T1000 (cell line): ENCODE measurements at regions not wholly inside any gene's neighbourhood (a gene's known extent, or its start where the extent isn't known, plus 50 kb on each side); places are given as distances from the start of the nearest gene placed in this dataset.

ENCODE experiments used
- DNase-seq: peaks from one replicate; lab custom pipeline; 2025; ENCODE audit warnings: mixed read lengths; lab: John Stamatoyannopoulos, UW

DNA sequence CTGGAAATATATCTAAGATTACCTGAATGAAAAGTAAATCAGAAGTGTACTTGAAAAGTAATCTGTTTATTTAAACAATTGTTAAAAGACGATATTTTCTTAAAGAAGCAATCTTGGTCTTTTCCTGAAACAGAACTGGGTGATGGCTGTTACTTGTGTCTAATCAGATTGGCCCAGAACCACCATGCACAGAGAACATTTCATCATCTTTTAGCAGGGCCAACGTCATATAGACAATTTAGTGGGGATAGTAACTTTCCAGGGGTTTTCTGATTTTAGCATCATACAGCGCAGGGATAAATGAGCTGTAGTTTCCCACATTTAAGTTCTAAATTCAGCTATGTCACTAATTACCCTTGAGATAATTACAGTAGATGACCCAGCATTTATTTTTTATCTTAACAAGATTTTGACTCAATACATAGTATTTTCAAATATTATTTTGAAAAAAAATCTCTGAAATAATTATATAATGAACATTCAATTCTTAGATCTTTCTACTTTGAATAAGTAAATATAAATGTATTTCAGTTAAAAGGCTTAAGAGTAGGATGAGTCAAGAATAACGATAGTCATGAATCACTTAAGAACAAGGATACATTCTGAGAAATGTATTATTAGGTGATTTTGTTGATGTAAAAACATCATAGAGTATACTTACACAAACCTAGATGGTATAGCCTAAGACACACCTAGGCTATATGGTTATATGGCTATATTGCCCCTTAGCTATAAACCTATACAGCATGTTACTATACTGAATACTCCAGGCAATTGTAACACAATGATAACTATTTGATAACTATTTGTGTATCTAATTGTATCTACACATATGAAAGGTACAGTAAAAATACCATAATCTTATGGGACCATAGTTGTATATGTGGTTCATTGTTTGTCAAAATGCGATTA lies 103.8 kb upstream of the MME start:
- no peak for DNase-seq

- no peak for DNase-seq
Measured at GRCh38 chr3:154973851-154974250, 106.3 kb upstream of the MME start.

- no peak for DNase-seq
Measured at GRCh38 chr3:154972951-154973350, 107.2 kb upstream of the MME start.

DNA sequence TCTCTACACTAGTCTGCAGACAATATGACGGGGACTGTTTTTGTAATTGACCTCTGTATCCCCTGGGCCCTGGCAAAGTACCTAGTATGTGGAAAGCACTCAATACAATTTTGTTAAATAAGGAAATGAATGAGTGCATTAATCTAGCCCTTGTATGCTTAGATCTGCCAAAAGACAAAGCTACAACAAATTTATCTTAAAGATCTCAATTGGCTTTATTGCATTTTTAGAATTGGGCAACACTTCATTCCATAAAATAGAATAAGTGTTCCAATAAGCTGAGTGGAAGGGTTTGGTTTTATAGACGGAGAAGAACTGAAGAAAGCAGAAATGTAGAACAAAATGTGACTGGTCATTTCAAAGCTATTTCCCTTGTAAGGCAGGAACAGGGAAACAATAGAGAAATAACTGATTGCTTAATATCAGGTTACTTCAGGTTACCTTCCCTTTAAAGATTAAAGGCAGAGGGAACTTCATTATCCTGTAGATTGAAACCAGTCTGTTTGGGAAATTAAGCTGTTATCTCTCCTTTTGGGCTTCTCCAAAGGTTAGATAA lies 108.3 kb upstream of the MME start:
- DNase-seq, result no peak

- DNase-seq, result no peak
Measured at GRCh38 chr3:154971341-154971740, 108.8 kb upstream of the MME start.

DNA sequence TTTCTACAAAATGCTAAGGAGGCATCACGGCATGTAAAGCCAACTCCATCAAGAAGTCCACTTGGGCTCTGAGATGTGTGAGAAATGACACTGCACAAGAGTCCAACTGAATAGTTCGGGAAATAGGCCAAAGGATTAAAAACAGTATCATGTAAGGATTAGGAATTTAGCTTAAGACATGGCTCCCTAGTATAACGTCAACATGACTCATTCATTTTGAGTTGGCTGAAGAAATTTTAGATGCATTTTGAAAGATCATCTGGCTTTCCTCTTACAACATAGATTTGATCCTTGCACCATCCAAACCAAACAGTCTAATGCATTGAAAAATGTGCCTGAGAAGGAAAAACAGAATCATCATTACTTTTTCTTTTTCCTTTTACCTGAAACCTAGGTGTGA lies 109.3 kb upstream of the MME start:
- no peak for DNase-seq

DNA sequence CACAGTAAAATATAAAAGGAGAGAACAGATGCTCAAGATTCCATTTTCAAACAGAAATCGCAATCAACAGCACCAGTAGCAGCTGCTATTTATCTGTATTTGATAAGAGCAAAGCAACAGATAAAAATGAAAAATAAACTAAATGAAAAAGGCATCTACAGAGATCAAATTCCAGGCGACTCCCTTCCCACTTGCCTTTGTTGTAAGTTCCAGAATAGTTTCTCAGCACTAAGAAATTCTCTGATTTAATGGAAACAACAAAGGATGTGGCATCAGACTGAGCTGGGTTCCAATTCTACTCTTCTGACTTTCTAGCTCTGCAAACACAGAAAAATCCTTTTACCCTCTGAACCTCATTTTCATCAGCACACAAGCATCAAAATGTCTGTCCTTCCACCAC lies 110.8 kb upstream of the MME start:
- DNase-seq, result no peak

- DNase-seq, result no peak
Measured at GRCh38 chr3:154967090-154967489, 113.0 kb upstream of the MME start.

GRCh38 chr3:154956815-154957214 lies 123.3 kb upstream of the MME start:
- DNase-seq, result no peak

GRCh38 chr3:154955907-154956533 lies 124.1 kb upstream of the MME start:
- DNase-seq, result no peak

GRCh38 chr3:154954757-154955156 lies 125.4 kb upstream of the MME start:
- DNase-seq, result no peak

GRCh38 chr3:154953538-154953937 lies 126.6 kb upstream of the MME start:
- DNase-seq, result no peak

DNA sequence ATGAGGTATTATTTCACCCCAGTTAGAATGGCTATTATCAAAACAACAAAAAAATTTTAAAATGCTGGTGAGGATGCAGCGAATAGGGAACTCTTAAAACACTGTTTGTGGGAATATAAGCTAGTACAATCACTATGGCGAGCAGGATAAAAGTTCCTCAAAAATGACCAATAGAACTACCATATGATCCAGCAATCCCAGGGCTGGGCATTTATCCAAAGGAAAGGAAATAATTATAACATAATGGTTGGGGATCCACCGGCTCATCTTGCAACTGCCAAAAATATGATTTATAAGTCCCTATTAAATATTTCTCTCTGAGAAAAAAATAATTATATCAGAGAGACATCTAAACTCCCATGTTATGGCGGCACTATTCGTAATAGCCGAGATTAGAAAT lies 127.6 kb upstream of the MME start:
- DNase-seq, result no peak

DNA sequence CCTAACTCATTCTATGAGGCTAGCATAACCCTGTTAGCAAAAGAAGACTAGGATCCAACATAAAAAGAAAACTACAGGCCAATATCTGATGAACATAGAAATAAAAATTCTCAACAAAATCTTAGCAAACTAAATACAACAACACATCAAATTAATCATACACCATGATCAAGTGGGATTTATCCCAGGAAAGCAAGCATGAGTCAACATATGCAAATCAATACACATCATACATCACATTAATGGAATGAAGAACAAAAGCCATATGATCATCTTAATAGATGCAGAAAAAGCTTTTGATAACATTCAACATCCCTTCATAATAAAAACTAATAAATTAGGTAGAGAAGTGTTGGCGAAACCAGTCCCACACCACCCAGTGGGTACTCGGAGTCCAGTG lies 136.1 kb upstream of the MME start:
- no peak for DNase-seq

GRCh38 chr3:154942827-154943226 lies 137.3 kb upstream of the MME start:
- DNase-seq, result no peak

DNA sequence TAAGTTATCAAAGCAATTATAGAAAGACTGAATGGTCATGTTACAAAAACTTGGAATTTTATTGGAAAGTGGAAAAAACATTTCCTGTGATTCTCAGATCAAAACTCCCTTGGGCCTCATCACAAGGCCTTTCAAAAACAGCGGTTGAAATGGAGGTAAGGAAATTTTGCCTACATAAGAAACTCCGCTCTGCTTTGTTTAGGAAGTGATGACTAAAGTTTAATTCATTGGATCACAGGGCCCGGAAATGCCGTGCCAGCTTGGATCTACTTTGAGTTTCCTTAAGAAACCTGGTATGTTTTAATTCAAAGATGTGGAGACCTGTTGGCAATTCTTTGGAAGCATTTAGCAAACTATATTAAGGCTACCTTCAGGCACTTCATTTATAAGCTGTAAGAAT lies 143.9 kb upstream of the MME start:
- no peak for DNase-seq

DNA sequence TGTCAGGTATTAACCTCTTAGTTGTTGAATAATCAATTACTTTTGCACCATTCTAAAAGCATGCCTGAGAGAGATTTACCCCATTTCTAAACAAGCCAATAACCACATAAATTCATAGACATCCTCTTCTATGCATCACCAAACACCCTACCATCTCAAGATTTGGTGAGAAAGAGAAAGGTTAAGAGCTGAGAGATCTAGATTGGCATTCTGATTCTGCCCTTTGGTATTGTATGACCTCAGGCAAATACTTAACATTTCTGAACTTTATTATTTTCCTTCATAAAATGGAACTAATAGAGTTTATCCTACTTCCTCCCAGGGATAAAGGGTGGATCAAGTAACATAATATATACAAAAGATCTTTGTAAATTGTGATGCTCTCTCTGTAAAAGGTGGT lies 146.5 kb upstream of the MME start:
- no peak for DNase-seq

- no peak for DNase-seq
Measured at GRCh38 chr3:154932633-154933032, 147.5 kb upstream of the MME start.

DNA sequence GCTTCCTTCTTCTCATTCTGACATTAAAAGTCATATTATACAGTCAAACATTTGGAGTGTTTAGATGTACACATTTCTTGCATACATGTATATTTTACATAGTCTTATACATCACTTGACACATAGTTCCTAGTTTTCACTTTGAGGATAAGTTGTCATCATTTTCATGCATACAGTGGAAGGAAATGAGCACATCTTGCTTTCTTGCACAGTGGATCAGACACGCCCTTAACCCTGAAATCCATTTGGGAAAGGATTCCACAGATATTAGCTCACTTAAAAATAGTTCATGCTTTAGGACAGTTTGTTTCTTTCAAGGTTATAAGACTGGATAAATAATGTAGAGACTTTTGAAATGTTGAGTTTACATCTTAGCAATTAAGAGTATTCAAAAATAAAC lies 148.6 kb upstream of the MME start:
- DNase-seq, result no peak

DNA sequence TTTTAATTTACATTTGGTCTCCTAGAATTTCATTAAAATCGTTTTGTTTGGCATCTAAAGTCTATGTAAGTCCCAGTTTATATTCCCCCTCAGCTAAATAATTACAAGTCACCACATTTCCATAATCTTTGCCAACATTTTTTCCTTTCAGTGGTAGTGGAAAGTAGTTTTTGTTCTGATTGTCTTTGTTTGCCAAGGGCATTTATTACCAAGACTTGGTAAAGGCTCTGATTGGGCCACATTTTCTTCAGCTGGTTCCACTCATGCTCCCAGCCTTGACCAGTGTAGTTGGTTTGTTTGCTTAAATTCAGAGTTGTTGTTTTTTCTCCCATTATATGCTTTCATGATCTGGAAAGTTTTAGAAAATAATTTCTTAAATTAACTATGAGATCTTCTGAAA lies 153.4 kb upstream of the MME start:
- no peak for DNase-seq

GRCh38 chr3:154921351-154921750 lies 158.8 kb upstream of the MME start:
- no peak for DNase-seq

DNA sequence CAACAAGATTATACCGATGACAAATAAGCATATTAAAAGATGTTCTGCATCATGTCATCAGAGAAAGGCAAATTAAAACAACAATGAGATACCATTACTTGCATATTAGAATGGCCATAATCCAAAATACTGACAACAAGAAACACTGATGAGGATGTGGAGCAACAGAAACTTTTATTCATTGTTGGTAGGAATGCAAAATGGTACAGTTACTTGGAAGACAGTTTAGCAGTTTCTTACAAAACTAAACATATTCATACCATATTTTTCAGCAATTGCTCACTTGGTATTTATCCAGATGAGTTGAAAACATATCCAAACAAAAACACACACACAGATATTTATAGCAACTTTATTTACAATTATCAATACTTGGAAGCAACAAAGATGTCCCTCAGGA lies 160.9 kb upstream of the MME start:
- DNase-seq, result no peak

- no peak for DNase-seq
Measured at GRCh38 chr3:154904328-154904727, 175.8 kb upstream of the MME start.
